ENCODE measurements at regions not wholly inside any gene's neighbourhood (a gene's known extent, or its start where the extent isn't known, plus 50 kb on each side); places are given as distances from the start of the nearest gene placed in this dataset.

DNA sequence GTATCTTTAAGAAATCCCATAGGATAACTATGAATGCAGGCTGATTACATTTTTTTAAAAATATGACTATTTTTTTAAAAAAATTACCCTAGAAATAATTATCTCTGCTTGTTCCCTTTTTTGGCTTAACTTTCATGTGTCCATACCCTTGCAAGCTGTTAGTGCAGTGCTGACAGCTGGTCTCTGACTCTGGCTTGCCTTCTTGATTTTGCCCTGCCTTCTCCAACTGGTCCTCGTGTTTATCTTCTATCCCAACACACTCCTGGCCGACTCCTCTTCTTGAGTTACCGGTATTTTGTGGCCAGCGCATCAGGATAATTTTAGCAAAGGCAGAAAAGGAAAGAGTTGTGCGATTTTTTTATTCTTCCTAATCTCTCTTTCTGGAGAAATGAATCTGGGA lies 111.7 kb upstream of the STARD3NL start:
- DNase-seq (ENCODE audit: low spot score): no peak
- intact Hi-C loops (cut with DNase I): no loop called here

DNA sequence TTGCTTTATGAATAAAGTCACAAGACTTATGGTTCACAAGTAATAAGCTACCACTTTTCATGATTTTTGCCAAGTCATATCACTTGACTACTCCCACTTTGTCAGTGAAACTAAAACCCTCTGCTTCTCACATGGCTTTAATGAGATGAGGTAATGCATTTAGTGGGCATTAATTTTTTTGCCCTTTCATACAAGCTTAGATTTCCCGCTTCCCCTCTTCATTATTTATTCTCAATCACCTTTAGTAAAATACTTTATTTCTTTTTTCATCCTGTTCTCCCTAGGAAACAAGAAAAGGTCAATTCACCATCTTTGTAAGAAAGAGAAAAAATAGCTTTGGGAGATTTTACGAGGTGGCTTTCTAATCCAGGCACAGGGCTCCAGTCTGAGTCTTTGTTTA lies 109.6 kb upstream of the STARD3NL start:
- DNase-seq (ENCODE audit: low spot score): no peak
- intact Hi-C loops (cut with DNase I): no loop called here

GRCh38 chr7:38069052-38069451 lies 109.0 kb upstream of the STARD3NL start:
- DNase-seq (ENCODE audit: low spot score): no peak
- intact Hi-C loops (cut with DNase I): no loop called here

GRCh38 chr7:38070718-38071117 lies 107.3 kb upstream of the STARD3NL start:
- intact Hi-C loops (cut with DNase I): no loop called here
- DNase-seq (ENCODE audit: low spot score): no peak

DNA sequence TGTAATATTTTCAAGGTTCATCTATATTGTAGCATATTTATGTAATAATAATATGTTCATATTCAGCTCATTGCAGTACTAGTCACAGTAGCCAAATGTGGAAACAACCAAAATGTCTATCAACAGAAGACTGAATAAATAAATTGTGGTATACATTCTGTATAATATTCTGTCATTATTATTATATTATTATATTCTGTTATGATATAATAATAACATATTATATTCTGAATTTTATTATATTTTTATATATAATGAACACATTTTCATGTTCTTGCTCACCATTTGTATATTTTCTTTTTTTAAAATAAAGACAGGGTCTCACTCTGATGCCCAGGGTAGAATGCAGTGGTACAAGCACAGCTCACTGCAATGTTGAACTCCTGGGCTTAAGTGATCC lies 91.2 kb upstream of the STARD3NL start:
- intact Hi-C loops (cut with DNase I): no loop called here
- no peak for DNase-seq (ENCODE audit: low spot score)

DNA sequence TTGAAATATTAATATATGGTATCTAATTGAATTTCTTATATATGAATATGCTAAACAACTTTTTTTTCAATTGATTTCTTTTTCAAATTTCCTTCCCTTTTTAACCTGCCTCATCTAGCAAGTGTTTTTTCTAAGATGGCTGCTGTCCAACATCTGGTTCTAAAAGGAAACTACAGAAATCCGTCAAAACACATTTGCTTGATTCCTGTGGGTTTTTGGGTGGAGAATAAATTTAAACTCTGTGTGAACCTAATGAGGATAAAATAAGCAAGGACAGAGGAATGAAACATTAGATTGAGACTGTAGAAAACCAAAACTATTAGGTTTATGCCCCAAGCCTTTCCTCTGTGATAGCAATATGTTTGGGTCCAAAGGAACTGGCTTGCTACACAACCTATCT lies 75.5 kb upstream of the STARD3NL start:
- no peak for DNase-seq (ENCODE audit: low spot score)
- intact Hi-C loops (cut with DNase I): no loop called here

- no peak for DNase-seq (ENCODE audit: low spot score)
- intact Hi-C loops (cut with DNase I): loop anchor here (5.0 kb wide), 3 partner anchors 116 to 204 kb away; partner anchors contain the start of gene SFRP4 (in 1 of the 2)
Observed at GRCh38 chr7:38105874-38106483, 72.1 kb upstream of the STARD3NL start.

DNA sequence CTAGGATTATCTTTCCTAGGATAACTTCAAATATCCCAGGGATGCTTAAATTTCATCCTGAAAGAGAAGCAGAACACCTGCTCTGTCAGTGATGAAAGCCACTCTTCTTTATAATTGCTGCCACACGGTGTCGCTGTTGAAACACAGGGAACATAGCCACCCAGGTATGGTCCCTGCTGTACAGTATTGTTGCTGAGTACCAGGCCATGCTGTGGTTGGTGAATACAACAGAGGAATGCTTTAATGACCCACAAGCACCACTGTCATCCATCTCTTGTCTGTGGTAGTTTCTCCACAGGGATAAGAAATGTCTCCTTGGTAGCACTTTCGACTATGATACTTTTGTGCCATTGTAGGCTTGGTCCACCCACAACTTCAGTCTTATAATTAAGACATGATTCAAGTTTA lies 70.6 kb upstream of the STARD3NL start:
- intact Hi-C loops (cut with DNase I): loop anchor here (5.0 kb wide), 3 partner anchors 115 to 205 kb away; partner anchors contain the start of gene SFRP4 (in 1 of the 2)
- DNase-seq (ENCODE audit: low spot score): no peak

- DNase-seq (ENCODE audit: low spot score): no peak
- intact Hi-C loops (cut with DNase I): no loop called here
Observed at GRCh38 chr7:38112075-38112474, 66.0 kb upstream of the STARD3NL start.

DNA sequence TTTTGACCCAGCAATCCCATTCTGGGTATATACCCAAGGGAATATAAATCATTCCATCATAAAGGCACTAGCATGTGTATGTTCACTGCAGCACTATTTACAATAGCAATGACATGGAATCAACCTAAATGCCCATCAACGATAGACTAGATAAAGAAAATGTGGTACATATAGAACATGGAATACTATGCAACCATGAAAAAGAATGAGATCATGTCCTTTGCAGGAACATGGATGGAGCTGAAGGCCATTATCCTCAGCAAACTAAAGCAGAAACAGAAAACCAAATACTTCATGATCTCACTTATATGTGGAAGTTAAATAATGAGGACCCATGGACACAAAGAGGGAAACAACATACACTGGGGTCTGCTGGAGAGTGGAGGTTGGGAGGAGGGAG lies 58.0 kb upstream of the STARD3NL start:
- intact Hi-C loops (cut with DNase I): no loop called here

GRCh38 chr7:38122501-38122900 lies 55.5 kb upstream of the STARD3NL start:
- no peak for DNase-seq (ENCODE audit: low spot score)
- intact Hi-C loops (cut with DNase I): no loop called here

More for the DNA sequence above, 58.0 kb upstream of the STARD3NL start:
- no peak for DNase-seq (ENCODE audit: low spot score)

DNA sequence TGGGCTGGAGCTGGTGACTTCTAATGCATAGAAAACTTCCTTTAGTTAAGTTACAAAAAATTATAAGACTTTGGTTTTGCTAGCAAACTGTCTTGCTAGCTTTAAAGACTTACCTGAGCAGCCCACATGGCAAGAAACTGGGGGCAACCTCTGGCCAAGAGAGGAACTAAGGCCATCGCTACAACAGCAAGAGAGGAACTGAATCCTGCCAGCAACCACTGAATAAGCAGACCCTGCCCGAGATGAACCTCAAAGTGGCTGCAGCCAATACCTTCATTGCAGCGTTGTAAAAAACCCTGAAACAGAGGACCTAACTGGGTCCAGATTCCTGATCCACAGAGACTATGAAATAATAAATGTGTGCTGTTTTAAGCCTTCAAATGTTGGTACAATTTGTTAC lies 54.6 kb upstream of the STARD3NL start:
- no peak for DNase-seq (ENCODE audit: low spot score)
- intact Hi-C loops (cut with DNase I): loop anchor here in 1 of 2 donors (1.0 kb wide), 1 partner anchor 32 kb away; no protein-coding TSS in a partner anchor

DNA sequence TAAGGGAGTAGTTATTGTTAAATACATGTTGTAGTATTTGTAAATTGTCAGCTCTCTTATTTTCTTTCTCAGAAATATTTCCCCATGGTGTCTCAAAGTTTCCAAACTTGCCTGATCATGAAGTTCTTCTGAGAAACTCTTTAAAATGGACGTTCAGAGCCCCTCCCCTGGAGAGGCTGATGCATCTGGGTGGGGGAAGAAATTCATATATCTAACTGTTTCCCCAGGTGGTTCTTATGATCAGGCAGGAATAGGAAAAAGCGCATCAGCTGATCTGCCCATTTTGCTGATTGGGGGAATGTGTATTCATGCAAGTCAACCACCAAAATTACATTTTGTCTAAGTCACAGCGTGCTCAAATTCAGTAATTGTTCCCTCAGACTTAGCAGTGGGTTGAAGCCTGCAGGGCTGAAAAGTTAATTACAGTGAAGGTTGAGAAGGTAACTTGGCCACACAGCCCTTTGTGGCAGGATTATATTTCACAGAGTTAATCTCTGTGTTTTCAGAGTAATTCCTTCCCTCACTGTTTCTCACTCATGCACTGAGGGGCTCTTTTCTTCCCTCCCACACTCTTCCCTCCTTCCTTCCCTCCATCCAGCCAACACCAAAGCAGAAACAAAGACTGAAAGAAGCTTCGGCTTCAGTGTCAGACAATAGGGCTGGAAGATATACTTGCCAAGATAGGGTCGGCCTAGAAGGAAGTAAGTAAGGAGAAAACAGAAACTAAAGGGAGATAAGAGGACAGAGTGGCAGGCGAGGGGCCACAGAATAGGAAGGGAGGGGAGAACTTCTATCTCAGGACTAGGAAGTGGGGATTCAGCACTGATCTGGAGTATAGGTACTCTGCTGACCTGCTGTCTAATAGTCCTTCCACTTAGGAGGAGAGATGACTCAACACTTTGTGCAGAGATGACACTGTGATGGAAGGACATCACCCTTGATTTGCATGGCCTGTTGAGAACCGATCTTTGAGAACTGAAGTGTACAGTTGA lies 50.5 kb upstream of the STARD3NL start:
- intact Hi-C loops (cut with DNase I): no loop called here
- DNase-seq (ENCODE audit: low spot score): no peak
